Memory B cell (primary cell): ENCODE measurements at regions not wholly inside any gene's neighbourhood (a gene's known extent, or its start where the extent isn't known, plus 50 kb on each side); places are given as distances from the start of the nearest gene placed in this dataset.

Experiments used
- ATAC-seq: fragments of 150-1000 bp; cut with Tn5 transposase; 2 replicates; pipeline ENCODE4 v1.10.0; 2021; ENCODE audit warnings: low read depth, mild to moderate bottlenecking, moderate library complexity
- DNase-seq, 2 donors: peaks; one replicate each; pipeline ENCODE4 v3.0.0; 2022; ENCODE audit warnings: low spot score in 2 of 2
- H3K27ac Mint-ChIP-seq: one replicate; pipeline ENCODE4 v1.8.0; 2022; ENCODE audit warnings: mild to moderate bottlenecking, moderate library complexity, mixed read lengths
- H3K27me3 Mint-ChIP-seq: one replicate; pipeline ENCODE4 v1.8.0; 2022; ENCODE audit warnings: mixed read lengths
- H3K36me3 Mint-ChIP-seq: one replicate; pipeline ENCODE4 v1.8.0; 2022; ENCODE audit warnings: mild to moderate bottlenecking, mixed read lengths
- H3K4me1 Mint-ChIP-seq: one replicate; pipeline ENCODE4 v1.8.0; 2022; ENCODE audit warnings: mixed read lengths
- H3K4me3 Mint-ChIP-seq: one replicate; pipeline ENCODE4 v1.8.0; 2022; ENCODE audit warnings: mild to moderate bottlenecking, moderate library complexity, mixed read lengths
- H3K9me3 Mint-ChIP-seq: one replicate; pipeline ENCODE4 v1.8.0; 2022; ENCODE audit warnings: mixed read lengths

- Mint-ChIP-seq H3K4me1 (no peaks in the 10 kb centered on the region), H3K9me3 (no peaks in the 10 kb centered on the region), H3K27me3 (no peaks in the 10 kb centered on the region), H3K27ac (no peak overlapping the region), H3K4me3 (no peak overlapping the region), H3K36me3 (no peaks in the 10 kb centered on the region)
- ATAC-seq (no peak), DNase-seq (no peak)
Observed at GRCh38 chr9:78491402-78491801, 194.5 kb downstream of the PSAT1 start.

- ATAC-seq: no peak
- Mint-ChIP-seq H3K4me3 (no peak overlapping the region), H3K4me1 (no peaks in the 10 kb centered on the region), H3K36me3 (no peaks in the 10 kb centered on the region), H3K27me3 (no peaks in the 10 kb centered on the region), H3K9me3 (no peaks in the 10 kb centered on the region), H3K27ac (no peak overlapping the region)
- no peak for DNase-seq
Observed at GRCh38 chr9:78493166-78493742, 196.3 kb downstream of the PSAT1 start.

GRCh38 chr9:78502566-78502965 lies 205.6 kb downstream of the PSAT1 start:
- no peak for ATAC-seq
- Mint-ChIP-seq H3K27me3 (peaks cover 3% of the 10 kb centered on the region), H3K9me3 (peaks cover 3% of the 10 kb centered on the region), H3K4me1 (no peaks in the 10 kb centered on the region), H3K27ac (no peak overlapping the region), H3K4me3 (no peak overlapping the region), H3K36me3 (no peaks in the 10 kb centered on the region)
- no peak for DNase-seq

- no peaks in the 10 kb centered on the region for H3K4me1 Mint-ChIP-seq
- DNase-seq: no peak
- H3K27ac Mint-ChIP-seq: no peak overlapping the region
- no peak for ATAC-seq
- H3K27me3 Mint-ChIP-seq: peaks cover 3% of the 10 kb centered on the region
- H3K4me3 Mint-ChIP-seq: no peak overlapping the region
- no peaks in the 10 kb centered on the region for H3K36me3 Mint-ChIP-seq
- H3K9me3 Mint-ChIP-seq: peaks cover 3% of the 10 kb centered on the region
Observed at GRCh38 chr9:78505546-78505945, 208.6 kb downstream of the PSAT1 start.

GRCh38 chr9:78507037-78507436 lies 210.1 kb downstream of the PSAT1 start:
- H3K4me1 Mint-ChIP-seq: no peaks in the 10 kb centered on the region
- no peak for ATAC-seq
- DNase-seq: no peak
- peaks cover 2% of the 10 kb centered on the region for H3K27me3 Mint-ChIP-seq
- no peak overlapping the region for H3K27ac Mint-ChIP-seq
- peaks cover 3% of the 10 kb centered on the region for H3K9me3 Mint-ChIP-seq
- H3K4me3 Mint-ChIP-seq: no peak overlapping the region
- no peaks in the 10 kb centered on the region for H3K36me3 Mint-ChIP-seq

GRCh38 chr9:78510035-78510434 lies 213.1 kb downstream of the PSAT1 start:
- H3K9me3 Mint-ChIP-seq: peaks cover 5% of the 10 kb centered on the region
- no peak overlapping the region for H3K4me3 Mint-ChIP-seq
- H3K27me3 Mint-ChIP-seq: peaks cover 4% of the 10 kb centered on the region
- no peak for ATAC-seq
- no peak for DNase-seq
- H3K27ac Mint-ChIP-seq: no peak overlapping the region
- H3K4me1 Mint-ChIP-seq: no peaks in the 10 kb centered on the region
- no peaks in the 10 kb centered on the region for H3K36me3 Mint-ChIP-seq

GRCh38 chr9:78515108-78515507 lies 218.2 kb downstream of the PSAT1 start:
- DNase-seq (no peak), ATAC-seq (no peak)
- H3K36me3 Mint-ChIP-seq: no peaks in the 10 kb centered on the region
- peaks cover 6% of the 10 kb centered on the region for H3K27me3 Mint-ChIP-seq
- no peaks in the 10 kb centered on the region for H3K4me1 Mint-ChIP-seq
- H3K9me3 Mint-ChIP-seq: peaks cover 8% of the 10 kb centered on the region
- H3K4me3 Mint-ChIP-seq: no peak overlapping the region
- no peak overlapping the region for H3K27ac Mint-ChIP-seq

GRCh38 chr9:78519786-78520185 lies 222.9 kb downstream of the PSAT1 start:
- no peaks in the 10 kb centered on the region for H3K4me1 Mint-ChIP-seq
- no peak overlapping the region for H3K27ac Mint-ChIP-seq
- no peak overlapping the region for H3K4me3 Mint-ChIP-seq
- DNase-seq (no peak), ATAC-seq (no peak)
- H3K27me3 Mint-ChIP-seq: peaks cover 2% of the 10 kb centered on the region
- peaks cover 16% of the 10 kb centered on the region for H3K9me3 Mint-ChIP-seq
- no peaks in the 10 kb centered on the region for H3K36me3 Mint-ChIP-seq

- no peak overlapping the region for H3K27ac Mint-ChIP-seq
- H3K4me3 Mint-ChIP-seq: no peak overlapping the region
- ATAC-seq (no peak), DNase-seq (no peak)
- no peaks in the 10 kb centered on the region for H3K36me3 Mint-ChIP-seq
- no peaks in the 10 kb centered on the region for H3K27me3 Mint-ChIP-seq
- no peaks in the 10 kb centered on the region for H3K4me1 Mint-ChIP-seq
- peaks cover 15% of the 10 kb centered on the region for H3K9me3 Mint-ChIP-seq
Observed at GRCh38 chr9:78521680-78522079, 224.8 kb downstream of the PSAT1 start.

GRCh38 chr9:78525986-78526560 lies 229.1 kb downstream of the PSAT1 start:
- DNase-seq (no peak), ATAC-seq (no peak)
- H3K36me3 Mint-ChIP-seq: no peaks in the 10 kb centered on the region
- no peaks in the 10 kb centered on the region for H3K4me1 Mint-ChIP-seq
- peaks cover 4% of the 10 kb centered on the region for H3K9me3 Mint-ChIP-seq
- H3K4me3 Mint-ChIP-seq: no peak overlapping the region
- H3K27me3 Mint-ChIP-seq: peaks cover under 1% of the 10 kb centered on the region
- no peak overlapping the region for H3K27ac Mint-ChIP-seq

- Mint-ChIP-seq H3K9me3 (peaks cover 2% of the 10 kb centered on the region), H3K4me1 (no peaks in the 10 kb centered on the region), H3K4me3 (no peak overlapping the region), H3K36me3 (no peaks in the 10 kb centered on the region), H3K27me3 (peaks cover 3% of the 10 kb centered on the region), H3K27ac (no peak overlapping the region)
- ATAC-seq: no peak
- DNase-seq: no peak
Observed at GRCh38 chr9:78533500-78533899, 236.6 kb downstream of the PSAT1 start.

- Mint-ChIP-seq H3K27ac (no peak overlapping the region), H3K4me1 (no peaks in the 10 kb centered on the region), H3K27me3 (no peaks in the 10 kb centered on the region)
Observed at GRCh38 chr9:78539188-78539587, 242.3 kb downstream of the PSAT1 start.

GRCh38 chr9:78539904-78540303 lies 243.0 kb downstream of the PSAT1 start:
- Mint-ChIP-seq H3K36me3 (no peaks in the 10 kb centered on the region), H3K27me3 (no peaks in the 10 kb centered on the region), H3K9me3 (no peaks in the 10 kb centered on the region), H3K27ac (no peak overlapping the region), H3K4me3 (no peak overlapping the region), H3K4me1 (no peaks in the 10 kb centered on the region)
- DNase-seq: no peak
- no peak for ATAC-seq

More at GRCh38 chr9:78539188-78539587, 242.3 kb downstream of the PSAT1 start:
- Mint-ChIP-seq H3K4me3 (no peak overlapping the region), H3K36me3 (no peaks in the 10 kb centered on the region), H3K9me3 (no peaks in the 10 kb centered on the region)
- ATAC-seq (no peak), DNase-seq (no peak)

GRCh38 chr9:78541868-78542443 lies 245.0 kb downstream of the PSAT1 start:
- no peaks in the 10 kb centered on the region for H3K36me3 Mint-ChIP-seq
- H3K27me3 Mint-ChIP-seq: peaks cover under 1% of the 10 kb centered on the region
- no peak overlapping the region for H3K4me3 Mint-ChIP-seq
- no peak overlapping the region for H3K27ac Mint-ChIP-seq
- DNase-seq (no peak), ATAC-seq (no peak)
- H3K4me1 Mint-ChIP-seq: no peaks in the 10 kb centered on the region
- no peaks in the 10 kb centered on the region for H3K9me3 Mint-ChIP-seq
